ENCODE measurements at regions not wholly inside any gene's neighbourhood (a gene's known extent, or its start where the extent isn't known, plus 50 kb on each side); places are given as distances from the start of the nearest gene placed in this dataset.

DNA sequence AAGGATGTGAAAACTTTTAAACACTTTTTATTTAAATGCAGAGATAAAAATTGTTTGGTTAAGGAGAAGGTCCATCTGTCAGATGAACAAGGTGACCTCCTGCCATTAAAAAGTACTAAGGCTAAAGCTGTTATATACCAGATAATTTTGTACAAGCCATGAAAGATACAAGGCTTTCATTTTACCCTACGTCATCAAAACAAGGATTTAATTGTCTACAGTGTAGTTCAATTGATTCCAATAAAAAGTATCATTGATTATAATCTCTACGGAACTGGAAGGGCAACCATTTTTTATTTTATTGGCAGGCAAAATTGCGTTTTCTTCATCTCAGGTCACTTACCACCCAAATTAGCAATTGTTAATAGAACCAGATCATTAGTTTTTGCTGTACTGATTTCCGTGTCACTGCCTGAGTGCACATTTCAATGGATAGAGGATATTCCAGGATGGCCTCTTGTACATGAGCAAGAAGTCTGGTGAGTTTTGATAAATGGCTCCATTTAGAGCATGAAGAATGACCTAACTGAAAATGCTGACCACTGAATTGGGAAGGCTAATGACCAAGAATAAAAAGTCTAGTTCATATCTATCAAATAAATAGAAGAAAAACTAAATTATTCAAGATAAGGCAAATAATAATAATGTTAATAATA lies 564.9 kb downstream of the JRKL start:
- H3K4me1 ChIP-seq: no peaks in the 10 kb centered on the region
- no peak overlapping the region for H3K4me3 ChIP-seq (ENCODE audit: low read depth, low read length)
- no peak for DNase-seq
- no peaks in the 10 kb centered on the region for H3K27me3 ChIP-seq
- H3K36me3 ChIP-seq: no peaks in the 10 kb centered on the region
- TF ChIP-seq, protein P1, sequence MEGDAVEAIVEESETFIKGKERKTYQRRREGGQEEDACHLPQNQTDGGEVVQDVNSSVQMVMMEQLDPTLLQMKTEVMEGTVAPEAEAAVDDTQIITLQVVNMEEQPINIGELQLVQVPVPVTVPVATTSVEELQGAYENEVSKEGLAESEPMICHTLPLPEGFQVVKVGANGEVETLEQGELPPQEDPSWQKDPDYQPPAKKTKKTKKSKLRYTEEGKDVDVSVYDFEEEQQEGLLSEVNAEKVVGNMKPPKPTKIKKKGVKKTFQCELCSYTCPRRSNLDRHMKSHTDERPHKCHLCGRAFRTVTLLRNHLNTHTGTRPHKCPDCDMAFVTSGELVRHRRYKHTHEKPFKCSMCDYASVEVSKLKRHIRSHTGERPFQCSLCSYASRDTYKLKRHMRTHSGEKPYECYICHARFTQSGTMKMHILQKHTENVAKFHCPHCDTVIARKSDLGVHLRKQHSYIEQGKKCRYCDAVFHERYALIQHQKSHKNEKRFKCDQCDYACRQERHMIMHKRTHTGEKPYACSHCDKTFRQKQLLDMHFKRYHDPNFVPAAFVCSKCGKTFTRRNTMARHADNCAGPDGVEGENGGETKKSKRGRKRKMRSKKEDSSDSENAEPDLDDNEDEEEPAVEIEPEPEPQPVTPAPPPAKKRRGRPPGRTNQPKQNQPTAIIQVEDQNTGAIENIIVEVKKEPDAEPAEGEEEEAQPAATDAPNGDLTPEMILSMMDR (IDR thresholded peaks at IDR 0.05; ENCODE audit: low read depth, low read length): no peak
- no peaks in the 10 kb centered on the region for H3K9me3 ChIP-seq

DNA sequence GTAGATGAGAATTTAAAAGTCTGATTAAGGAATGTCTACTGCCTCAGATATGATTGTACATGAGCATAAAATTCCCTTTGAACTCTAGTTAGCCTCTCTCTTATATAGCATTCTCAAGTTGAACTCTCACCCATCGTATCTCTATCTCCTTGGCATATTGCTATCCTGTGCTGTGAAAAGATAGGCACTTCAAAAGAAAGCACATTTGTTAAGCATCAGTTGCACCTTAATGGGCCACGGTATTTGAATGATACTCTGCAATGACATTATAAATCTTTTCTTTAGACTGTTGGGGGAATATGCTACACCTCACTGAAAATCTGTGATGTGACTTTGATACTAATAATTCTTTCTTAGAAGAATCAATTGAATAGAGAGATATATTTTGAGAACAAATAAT lies 570.7 kb downstream of the JRKL start:
- Histone ChIP-seq H3K4me1 (no peaks in the 10 kb centered on the region), H3K36me3 (no peaks in the 10 kb centered on the region), H3K4me3 (ENCODE audit: low read depth, low read length) (no peak overlapping the region)

DNA sequence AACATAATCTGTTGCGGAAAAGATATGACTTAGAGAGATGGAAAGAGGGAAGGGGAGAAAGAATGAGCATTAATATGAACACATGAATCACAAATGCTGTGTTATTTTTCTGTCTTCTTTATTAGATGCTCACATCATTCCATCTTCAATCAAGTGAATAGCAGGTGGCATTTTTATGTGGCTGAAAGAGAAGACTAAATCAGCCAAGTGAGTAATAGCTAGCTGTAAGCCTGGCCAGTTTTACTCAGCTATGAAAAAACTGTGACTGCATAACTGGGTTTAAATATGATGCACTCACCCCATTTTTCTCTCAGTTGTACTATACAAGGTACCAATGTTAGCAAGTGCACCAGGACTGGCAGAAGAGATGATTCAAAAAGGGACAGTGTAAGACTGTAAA lies 571.1 kb downstream of the JRKL start:
- Histone ChIP-seq H3K36me3 (no peaks in the 10 kb centered on the region), H3K27me3 (no peaks in the 10 kb centered on the region), H3K4me1 (no peaks in the 10 kb centered on the region), H3K9me3 (no peaks in the 10 kb centered on the region), H3K4me3 (ENCODE audit: low read depth, low read length) (no peak overlapping the region)
- TF ChIP-seq, protein P1 (IDR thresholded peaks at IDR 0.05; ENCODE audit: low read depth, low read length): no peak
- no peak for DNase-seq

More for the DNA sequence above, 570.7 kb downstream of the JRKL start:
- Histone ChIP-seq H3K27me3 (no peaks in the 10 kb centered on the region), H3K9me3 (no peaks in the 10 kb centered on the region)
- TF ChIP-seq, protein P1 (IDR thresholded peaks at IDR 0.05; ENCODE audit: low read depth, low read length): no peak
- no peak for DNase-seq

DNA sequence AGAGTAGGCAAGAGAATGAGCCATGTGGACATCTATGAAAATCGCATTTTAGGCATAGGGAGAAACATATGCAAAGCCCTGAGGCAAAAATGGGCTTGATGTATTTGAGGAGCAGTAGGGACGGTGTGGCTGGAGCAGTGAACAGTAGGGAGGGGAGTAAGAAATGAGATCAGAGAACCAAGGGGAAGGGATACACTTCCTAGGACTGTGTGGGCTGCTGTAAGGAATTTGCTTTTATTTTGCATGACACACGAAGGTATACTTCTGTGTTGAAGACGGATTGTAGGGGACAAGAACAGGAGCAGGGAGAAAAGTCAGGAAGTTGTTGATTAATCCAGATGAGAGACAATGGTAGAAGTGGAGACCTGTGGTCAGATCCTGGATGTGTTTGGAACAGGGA lies 572.1 kb downstream of the JRKL start:
- H3K4me3 ChIP-seq (ENCODE audit: low read depth, low read length): no peak overlapping the region
- no peaks in the 10 kb centered on the region for H3K4me1 ChIP-seq
- no peaks in the 10 kb centered on the region for H3K36me3 ChIP-seq
- TF ChIP-seq, protein P1 (IDR thresholded peaks at IDR 0.05; ENCODE audit: low read depth, low read length): no peak
- no peaks in the 10 kb centered on the region for H3K9me3 ChIP-seq
- no peak for DNase-seq
- H3K27me3 ChIP-seq: no peaks in the 10 kb centered on the region

DNA sequence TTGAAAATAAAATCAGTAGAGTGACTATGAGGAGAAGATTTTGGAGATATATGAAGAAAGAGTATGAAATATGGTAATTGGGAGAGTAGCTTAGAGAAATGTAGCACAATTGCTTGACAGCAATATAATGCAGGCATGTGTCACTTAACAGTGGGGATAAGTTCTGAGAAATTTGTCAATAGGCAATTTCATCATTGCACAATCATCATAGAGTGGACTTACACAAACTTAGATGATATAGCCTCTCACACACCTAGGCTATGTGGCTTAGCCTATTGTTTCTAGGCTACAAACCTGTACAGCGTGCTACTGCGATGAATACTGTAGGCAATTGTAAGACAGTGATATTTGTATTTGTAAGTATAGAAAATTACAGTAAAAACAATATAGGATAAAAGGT lies 573.6 kb downstream of the JRKL start:
- H3K4me1 ChIP-seq: no peaks in the 10 kb centered on the region
- no peaks in the 10 kb centered on the region for H3K36me3 ChIP-seq
- TF ChIP-seq, protein P1 (IDR thresholded peaks at IDR 0.05; ENCODE audit: low read depth, low read length): no peak
- H3K4me3 ChIP-seq (ENCODE audit: low read depth, low read length): no peak overlapping the region
- no peaks in the 10 kb centered on the region for H3K9me3 ChIP-seq
- DNase-seq: no peak
- H3K27me3 ChIP-seq: no peaks in the 10 kb centered on the region

DNA sequence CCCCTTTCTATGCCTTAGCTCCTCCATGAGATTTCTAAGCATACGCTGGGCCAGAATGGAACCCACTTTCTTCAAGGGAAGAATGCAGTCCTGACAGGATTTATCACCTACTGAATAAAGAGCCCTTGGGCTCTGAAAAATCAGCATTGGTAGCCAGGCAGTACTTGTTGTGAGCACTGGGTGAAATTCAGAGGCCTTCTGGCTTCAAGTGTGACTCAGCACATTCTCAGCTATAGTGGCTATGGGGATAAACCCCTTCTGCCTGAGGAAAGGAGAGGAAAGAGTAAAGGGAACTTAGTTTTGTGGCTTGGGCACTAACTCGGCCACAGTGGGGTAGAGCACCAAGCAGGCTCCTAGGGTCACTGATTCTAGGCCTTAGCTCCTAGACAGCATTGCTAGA lies 574.8 kb downstream of the JRKL start:
- TF ChIP-seq, protein P1 (IDR thresholded peaks at IDR 0.05; ENCODE audit: low read depth, low read length): no peak
- DNase-seq: no peak
- no peak overlapping the region for H3K4me3 ChIP-seq (ENCODE audit: low read depth, low read length)
- H3K4me1 ChIP-seq: no peaks in the 10 kb centered on the region
- no peaks in the 10 kb centered on the region for H3K27me3 ChIP-seq
- H3K9me3 ChIP-seq: no peaks in the 10 kb centered on the region
- no peaks in the 10 kb centered on the region for H3K36me3 ChIP-seq

Data from BE2C (cell line).